DMS53 (cell line): ENCODE measurements at regions not wholly inside any gene's neighbourhood (a gene's known extent, or its start where the extent isn't known, plus 50 kb on each side); places are given as distances from the start of the nearest gene placed in this dataset.
A peak's percentile ranks its signal among the peaks of the same experiment; 100 is the strongest.

Experiments
- DNase-seq: peaks from one replicate; lab custom pipeline; 2025; lab: John Stamatoyannopoulos, UW

DNA sequence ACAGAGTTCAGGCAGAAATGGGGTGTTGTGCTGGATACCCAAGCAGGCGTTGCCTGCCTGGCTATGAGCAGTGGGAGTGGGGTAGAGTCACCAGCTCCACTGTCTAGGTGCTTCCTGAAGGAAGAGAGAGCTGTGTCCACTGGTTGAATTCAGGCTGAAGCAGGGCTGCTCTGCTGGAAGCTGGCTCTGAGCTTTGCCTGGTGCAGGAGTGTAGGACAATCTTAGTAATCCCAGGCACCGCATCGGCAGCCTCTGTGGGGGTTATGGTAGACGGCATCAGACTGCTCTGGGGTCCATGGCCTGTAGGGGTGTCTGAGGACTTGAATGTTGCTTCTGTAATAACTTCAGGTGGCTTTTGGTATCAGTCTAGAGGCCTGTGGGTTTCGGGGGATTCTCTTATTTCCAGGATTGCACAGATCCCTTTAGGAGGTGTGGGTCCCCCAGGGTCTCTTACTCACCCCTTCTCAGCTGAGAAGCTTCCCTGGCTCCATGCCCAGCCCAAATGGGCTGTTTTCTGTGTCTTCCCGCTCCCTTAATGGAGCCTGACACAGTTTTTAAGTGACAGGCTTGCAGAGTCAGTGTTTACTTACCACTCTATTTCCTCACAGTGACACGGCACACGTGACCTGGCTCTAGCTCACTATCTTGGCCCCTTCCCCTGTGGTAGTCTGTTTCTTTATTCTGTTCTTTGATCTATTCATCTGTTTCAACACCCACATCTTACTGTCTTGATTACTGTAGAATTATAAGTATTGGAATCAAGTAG is 644.3 kb downstream of the CBLN2 start:
- peak; percentile 88 for DNase-seq

DNA sequence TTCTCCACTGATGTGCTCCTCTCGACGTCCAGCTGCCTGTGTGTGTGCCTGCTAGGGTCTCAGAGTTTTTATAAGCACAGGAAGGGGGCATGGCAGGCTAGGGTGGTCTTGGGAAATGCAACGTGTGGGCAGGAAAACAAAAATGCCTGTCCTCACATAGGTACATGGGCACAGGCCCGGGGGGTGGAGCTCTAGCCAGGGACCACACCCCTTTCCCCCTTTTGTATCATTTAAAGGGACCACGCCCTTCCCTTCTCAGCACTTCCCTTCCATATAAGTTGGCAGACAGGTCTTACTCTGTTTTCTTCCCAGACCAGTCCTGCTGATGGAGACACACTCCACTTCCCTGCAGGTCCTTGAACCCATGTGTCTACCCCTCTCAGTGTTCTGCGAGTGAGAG is 645.0 kb downstream of the CBLN2 start:
- no peak for DNase-seq

DNA sequence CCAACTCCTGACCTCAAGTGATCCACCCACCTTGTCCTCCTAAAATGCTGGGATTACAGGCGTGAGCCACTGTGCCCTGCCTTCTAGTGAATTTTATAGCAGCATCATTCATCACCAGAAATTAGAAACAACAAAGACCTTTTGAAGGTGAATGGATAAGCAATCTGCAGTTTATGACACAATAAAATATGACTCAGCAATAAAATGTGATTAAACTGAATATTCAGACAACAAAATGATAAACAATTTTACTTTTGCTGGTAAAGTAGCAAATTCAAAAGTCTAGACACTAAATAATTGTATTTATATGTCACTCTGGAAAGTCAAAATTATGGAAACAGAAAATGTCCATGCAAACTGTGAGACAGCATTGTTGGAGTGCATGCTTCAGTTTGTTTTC is 656.6 kb downstream of the CBLN2 start:
- no peak for DNase-seq

DNA sequence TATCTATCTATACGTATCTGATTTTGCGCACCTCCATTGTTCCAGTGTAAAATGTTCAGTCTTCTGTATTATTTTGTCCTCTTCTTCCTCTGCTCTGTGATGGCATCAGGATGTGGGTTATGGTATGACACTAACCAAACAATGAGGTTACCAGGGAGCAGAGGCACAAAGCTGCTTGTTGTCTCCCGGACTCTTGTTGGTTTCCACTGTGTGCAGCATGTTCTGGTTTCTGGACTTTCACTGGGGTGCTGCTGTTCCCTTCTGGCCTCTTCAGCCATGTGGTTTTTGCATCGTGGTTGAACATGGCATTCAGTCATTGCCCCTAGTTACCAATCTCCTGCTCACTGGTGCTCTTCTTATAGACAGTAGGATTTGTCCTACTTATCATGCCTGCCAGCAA is 665.9 kb downstream of the CBLN2 start:
- DNase-seq, result peak; percentile 93

DNA sequence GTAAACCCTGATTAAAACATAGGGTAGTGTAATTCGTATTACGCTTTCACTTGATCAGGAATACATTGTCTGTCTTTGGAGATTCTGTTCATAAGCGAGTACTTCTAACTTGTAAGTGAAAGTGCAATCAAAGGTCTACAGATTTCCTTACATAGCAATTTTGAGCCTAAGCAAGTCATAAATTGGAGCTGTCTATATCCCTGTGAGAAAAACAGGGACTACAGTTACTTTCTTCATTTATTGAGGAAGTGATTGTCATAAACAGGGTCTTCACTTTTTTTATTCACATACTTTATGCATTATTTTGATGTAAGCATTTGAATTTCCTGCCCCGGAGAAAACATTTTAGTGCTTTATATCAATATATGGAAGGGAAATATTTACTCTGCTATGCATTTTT is 670.4 kb downstream of the CBLN2 start:
- DNase-seq, result no peak

DNA sequence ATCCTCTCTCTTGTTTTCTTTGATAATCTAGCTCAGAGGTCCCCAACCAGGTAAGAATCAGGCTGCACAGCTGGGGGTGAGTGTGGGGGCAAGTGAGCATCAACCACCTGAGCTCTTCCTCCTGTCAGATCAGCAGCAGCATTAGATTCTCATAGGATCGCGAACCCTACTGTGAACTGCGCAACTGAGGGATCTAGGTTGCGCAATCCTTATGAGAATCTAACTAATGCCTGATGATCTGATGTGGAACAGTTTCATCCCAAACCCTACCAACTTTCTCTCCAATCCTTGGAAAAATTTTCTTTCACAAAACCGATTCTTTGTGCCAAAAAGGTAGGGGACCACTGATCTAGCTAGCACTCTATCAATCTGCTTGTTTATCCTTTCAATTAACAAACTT is 678.3 kb downstream of the CBLN2 start:
- DNase-seq, result no peak

DNA sequence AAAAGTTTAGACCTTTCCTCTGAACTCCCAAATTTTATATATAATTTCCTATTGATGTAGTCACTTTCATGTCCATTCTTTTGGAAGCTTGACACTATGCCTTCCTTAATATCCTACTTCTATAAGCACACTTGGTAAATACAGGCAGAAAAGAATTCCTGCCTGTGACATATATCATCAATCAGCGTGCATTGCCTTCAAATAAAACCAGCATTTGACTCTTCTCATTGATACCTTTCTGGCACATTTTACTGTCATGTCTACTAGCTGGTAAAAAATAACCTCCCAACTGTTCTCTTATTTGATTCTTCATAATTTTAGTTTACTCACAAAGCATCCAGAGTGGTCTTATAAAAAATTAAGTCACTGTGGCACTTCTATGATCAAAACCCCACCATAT is 693.5 kb downstream of the CBLN2 start:
- DNase-seq, result no peak

DNA sequence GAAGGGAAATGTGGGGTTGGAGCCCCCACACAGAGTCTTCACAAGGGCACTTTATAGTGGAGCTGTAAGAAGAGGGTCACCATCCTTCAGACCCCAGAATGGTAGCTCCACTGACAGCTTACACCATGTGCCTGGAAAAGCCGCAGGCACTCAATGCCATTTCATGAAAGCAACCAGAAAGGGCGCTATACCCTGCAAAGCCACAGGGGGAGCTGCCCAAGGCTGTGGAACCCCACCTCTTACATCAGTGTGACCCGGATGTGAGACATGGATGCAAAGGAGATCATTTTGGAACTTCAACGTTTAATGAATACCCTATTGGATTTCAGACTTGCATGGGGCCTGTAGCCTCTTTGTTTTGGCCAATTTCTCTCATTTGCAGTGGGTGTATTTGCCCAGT is 694.7 kb downstream of the CBLN2 start:
- peak; percentile 50 for DNase-seq

DNA sequence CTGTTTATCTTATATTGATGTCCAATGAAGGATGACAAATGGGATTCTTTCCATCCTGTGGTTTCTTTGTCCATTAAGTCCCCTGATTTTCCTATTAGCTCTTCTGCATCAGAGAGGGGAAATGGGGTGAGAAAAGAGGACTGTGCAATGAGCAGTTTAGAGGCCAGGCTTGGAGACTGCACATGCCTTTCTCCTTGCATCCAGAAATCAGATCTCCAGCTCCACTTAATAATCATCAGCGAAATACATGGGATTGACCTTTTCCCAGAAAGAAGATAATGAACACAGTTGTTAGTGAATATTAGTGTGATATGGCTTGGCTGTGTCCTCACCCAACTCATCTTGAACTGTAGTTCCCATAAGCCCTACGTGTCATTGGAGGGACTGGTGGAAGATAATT is 697.4 kb downstream of the CBLN2 start:
- DNase-seq, result no peak

DNA sequence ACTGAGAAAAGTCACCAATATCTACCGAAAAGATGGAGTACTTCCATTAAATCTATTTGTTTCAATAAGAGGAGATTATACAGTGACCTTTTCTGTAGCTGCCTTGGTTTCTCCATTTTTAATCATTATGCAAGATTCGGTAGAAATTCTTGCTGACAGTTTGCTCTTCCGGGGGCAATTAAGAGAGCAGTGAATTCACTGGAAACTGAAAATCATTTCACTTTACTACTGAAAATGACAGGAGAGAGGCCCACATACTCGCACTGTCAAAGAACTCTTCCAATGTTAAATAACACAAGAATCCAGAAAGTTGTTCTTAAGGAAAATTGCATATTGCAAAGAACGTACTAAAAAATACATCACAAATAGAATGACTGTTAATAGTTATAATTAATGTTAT is 699.3 kb downstream of the CBLN2 start:
- DNase-seq, result no peak

DNA sequence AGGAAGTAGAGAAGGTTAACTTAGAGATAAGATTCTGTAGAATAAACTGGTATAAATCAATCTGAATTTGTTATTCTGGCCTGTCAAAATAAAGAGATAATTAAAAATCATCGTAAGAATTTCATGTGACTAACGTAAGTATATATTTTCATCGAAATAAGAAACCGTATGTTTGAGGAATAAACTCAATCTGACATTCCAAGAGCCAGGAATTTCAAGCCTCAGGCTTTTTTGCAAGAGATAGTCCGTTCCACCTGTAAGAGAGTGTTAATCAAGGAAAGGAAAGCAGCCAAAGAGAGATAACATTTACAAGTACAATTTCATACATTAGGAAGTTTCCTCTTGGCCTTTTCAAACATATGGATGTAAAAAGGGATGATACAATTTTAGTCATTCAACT is 701.5 kb downstream of the CBLN2 start:
- no peak for DNase-seq

DNA sequence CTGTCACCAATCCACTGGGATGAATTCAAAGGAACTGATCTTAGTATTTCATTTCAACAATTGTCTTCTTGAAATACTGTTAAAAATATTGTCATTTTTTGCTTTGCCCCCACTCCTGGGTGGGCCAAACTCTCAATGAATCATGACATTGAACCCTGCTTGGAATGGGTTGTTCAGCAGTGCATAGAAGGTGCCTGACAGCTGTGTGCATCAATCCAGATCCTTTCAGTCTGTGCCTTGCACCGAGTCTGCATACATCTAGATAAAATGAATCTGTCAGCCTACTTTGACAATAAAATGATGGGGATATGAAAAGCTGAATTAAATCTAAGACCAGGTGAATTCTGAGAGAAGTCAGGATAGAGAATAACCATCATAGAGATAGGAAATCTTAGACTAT is 706.6 kb downstream of the CBLN2 start:
- DNase-seq, result no peak

DNA sequence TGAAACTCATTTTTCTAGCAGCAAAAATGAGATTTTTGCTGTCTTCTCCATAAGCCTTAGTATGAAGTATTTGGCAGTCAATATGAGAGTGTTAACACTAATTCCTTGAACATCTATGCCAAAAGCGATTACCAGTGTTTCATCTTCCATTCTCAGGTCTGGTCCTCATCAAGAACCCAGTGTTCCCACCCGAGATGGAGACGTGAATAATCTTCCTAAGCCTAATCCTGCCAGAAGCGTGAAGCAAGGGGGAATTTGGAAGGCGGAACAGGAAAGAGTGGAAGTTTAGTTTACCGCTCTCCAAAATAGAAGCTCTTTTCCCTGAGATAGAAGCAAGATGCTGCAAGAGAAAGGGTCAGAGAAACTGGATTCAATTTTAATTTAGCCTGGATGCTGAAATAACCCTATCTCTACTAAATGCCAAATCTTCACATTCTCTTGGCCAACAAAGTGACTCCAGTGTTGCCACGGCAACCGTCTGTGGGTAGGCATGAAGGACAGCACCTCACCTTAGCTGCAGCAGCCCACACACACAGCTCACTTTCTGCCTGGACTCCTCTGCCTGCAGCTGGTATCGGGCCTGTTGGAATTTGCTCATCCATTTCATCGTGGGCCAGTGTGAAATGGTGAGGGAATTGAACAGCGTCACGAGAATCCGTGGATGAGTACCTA is 711.1 kb downstream of the CBLN2 start:
- peak; percentile 25 for DNase-seq

DNA sequence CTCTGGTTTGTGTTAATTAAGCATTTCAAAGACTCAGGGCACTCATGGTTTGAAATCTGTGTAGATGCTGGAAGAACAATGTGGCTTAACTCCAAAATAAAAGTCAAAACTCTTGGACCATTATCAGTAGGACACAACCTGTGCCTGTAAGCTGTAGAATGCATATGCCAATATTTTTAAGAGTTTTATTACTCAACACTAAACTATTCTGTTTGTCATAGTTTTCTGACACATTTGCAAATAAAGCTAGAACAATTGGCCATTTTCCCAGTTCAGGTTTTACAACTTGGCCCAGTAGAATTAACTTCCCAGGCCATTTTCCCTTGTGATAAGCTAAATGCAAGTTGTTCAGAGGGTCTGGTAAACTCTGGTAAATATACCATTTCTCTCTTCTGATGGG is 713.1 kb downstream of the CBLN2 start:
- no peak for DNase-seq

DNA sequence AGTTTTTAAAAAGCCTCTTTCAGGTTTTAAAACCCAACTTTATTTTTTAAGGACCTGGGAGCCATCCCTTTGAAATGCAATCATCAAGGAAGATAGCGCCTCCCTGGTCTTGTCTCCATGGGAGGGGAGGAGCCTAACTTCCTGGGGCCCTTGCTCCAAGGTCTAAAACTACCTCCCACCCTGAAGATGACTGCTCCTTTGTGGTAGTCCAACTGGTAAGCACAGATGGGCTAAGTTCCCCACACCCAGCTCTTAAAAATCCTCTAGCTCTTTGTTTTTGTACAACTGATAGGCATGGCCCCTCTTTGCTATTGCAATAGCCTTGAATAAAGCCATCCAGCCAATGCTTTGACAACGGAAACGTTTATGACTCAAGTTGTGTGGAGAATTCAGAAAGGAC is 716.8 kb downstream of the CBLN2 start:
- no peak for DNase-seq

DNA sequence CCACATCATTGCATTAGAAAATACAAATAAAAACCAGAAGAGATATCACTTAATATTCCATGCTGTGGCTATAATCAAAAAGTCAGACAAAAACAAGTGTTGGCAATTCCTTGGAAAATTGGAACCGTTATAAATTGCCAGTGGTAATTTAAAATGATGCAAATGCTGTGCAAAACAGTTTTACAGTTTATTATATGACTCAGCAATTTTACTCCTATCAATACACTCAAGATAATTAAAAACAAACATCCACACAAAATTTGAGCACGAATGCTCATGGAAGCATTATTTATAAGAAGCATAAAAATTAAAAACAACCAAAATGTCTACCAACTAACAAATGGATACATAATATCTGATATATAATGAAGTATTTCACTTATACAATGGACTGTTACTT is 728.8 kb downstream of the CBLN2 start:
- no peak for DNase-seq

DNA sequence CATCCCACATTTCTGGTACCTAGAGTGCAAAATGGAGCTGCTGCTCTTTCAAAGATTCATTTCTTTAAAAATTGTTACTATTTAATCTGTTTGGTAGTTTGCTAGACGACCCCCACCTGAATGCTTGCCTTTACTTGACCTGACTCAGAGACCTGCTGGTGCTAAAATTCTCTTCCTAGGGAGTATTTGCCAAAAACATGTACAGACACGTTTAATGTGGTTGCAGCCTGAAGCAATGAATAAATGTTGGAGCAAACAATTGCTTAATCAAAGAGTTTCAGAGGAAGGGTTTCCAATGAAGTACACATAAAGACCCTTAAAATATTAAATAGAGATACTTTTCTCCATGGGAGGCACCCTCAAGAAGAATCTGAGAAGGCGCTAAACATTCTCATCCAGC is 734.4 kb downstream of the CBLN2 start:
- no peak for DNase-seq

DNA sequence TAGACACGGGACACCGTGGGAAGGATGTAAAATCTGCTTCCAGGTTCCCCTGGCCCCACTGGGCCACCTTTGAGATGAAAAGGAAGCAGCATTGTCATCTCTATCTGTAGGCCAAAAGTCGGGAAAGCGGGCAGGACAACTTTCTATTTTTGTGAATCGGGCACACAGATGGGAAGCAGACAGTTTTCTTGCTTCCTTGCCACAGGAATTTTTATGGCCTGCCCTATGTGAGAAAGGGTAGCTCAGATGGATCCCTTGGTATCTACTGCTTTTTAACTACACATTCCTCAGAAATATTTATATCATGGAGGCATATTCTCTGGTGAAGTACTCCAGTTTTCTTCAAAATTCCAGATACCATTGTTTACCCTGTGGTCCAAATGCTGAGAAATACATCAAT is 735.5 kb downstream of the CBLN2 start:
- no peak for DNase-seq

DNA sequence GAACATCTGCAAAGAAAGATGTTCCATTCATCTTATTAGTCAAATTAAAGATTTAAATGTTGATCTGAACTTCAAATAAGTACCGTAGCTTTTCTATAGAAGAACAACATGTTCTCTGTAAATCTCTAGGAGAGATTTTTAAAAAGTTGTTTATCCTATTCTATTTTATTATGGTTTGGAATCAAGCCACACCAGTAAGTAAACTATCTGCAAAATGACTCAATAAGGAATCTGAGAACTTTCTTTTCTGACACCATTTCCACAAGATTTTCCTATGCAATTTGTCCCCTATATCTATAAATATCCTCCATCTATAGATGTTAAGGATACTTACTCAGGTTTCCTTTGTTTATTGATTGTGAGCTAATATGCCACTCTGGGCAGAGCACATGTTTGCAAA is 736.6 kb downstream of the CBLN2 start:
- no peak for DNase-seq

DNA sequence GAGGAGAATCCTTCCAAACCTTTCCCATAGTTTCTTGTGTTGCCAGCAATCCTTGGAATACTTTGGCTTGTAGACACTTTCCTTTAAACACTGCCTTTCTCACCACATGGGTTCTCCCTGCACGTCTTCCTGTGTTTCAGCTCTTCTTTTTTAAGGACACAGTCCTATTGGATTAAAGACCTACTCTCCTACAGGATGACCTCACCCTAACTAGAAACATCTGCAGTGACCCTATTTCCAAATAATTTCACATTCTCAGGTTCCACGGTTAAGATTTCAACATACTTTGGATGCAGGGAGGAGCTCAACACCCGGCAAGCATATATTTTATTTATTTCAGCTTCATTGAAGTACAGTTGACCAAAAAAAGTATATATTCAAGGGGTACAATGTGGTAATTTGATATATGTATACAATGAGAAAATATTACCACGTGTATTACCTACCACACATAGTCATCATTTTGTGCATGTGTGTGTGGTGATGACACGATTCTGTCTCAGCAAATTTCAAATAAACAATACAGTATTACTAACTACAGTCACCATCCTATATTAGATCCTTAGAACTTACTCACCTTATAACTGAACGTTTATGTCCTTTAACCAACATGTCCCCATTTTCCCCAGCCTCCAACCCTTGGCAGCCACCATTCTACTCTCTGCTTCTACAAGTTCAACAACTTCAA is 745.0 kb downstream of the CBLN2 start:
- no peak for DNase-seq

DNA sequence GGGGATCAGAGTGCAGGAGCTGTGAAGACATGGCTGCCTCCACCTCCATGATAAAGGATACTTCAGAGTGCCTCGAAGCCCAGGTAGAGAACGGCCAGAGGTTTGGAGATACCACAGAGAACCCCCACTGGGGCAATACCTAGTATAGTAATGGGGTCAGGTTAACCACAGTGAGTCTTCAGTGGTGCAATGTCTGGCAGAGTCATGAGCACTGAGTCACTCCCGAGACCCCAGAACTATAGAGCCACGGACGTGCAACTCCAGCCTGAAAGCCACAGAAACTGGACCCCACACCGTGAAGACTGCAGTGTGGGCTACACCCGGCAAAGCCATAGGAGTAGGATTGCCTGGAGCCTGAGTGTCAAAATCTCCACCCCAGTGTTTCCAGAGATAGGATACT is 746.6 kb downstream of the CBLN2 start:
- no peak for DNase-seq

DNA sequence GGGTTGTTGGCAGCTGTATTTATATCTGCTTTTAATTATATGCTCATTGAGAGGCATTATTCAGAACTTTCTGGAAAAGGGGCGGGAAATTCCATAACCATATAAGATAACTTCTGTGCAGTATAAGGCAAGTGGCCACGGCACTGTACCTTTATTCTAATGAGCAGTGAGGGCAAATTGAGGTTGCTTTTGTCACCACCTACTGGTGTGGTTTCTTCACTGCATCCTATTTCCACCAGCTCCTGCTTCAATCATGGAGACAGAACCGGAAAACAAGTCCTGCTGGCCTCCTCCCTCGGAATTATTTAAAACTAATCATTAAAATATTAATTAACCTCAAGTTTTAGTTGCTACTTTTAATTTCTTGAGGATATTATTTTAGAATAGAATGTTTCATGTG is 759.4 kb downstream of the CBLN2 start:
- peak; percentile 73 for DNase-seq

DNA sequence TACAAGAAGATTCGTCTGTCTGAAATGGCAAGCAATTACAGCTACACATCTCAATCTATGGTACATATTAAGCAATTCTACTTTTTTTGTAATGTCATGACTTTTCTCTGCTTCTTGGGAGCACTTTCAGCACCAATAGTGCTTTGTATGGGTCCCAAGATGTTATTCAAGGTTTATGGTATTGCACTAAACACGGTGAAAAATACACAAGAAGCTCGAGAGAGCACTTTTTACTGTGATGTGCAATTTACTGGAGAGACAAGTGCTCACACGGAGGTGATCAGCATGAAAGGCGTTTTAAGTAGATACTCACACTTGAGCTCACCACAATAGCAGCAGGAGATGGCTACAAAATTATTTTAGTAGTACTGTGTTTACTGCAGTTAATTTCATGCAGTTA is 783.6 kb downstream of the CBLN2 start:
- peak; percentile 16 for DNase-seq
